Caco-2 (cell line): ENCODE measurements at regions not wholly inside any gene's neighbourhood (a gene's known extent, or its start where the extent isn't known, plus 50 kb on each side); places are given as distances from the start of the nearest gene placed in this dataset.

Experiments used
- BruUV-seq: library from RNA; stranded (reverse); fragments of 400-500 nt; replicated peaks from 2 replicates; lab custom pipeline; 2021; lab: Mats Ljungman, UMichigan
- CTCF ChIA-PET: fragments of 300-600 bp; sonication (Branson Sonifier 250); formaldehyde crosslinking; loops from one replicate; lab custom pipeline; 2022; ENCODE audit warnings: antibody characterized with exemption; lab: Charles Lee
- POLR2A ChIA-PET: fragments of 300-600 bp; sonication (Branson Sonifier 250); formaldehyde crosslinking; loops from one replicate; lab custom pipeline; 2022; ENCODE audit warnings: antibody characterized with exemption; lab: Charles Lee
- DNase-seq, 2 experiments: peaks; one replicate each; pipeline versions ENCODE4 v3.0.0 to v3.0.0-alpha.2; 2020 to 2022
- H3K27me3 ChIP-seq: replicated peaks from 2 replicates; pipeline ENCODE4 v1.6.0; 2011; ENCODE audit warnings: low read length; ENCODE audit not compliant: control insufficient read depth, insufficient read depth
- H3K36me3 ChIP-seq: 2 replicates; pipeline ENCODE4 v1.5.1; 2011; ENCODE audit warnings: low read length; ENCODE audit not compliant: control insufficient read depth, insufficient read depth
- H3K4me1 ChIP-seq: fragments of 250-450 bp; sonication (Bioruptor Pico); 2 replicates; pipeline ENCODE4 v1.5.1; 2020; ENCODE audit warnings: mild to moderate bottlenecking
- H3K4me3 ChIP-seq: 2 replicates; pipeline ENCODE4 v1.5.1; 2011; ENCODE audit warnings: low read depth, mild to moderate bottlenecking, control low read depth, low read length
- H3K9me3 ChIP-seq: fragments of 250-450 bp; sonication (Bioruptor Pico); 2 replicates; pipeline ENCODE4 v1.5.1; 2020; ENCODE audit warnings: mild to moderate bottlenecking, moderate library complexity
- H3K27ac Mint-ChIP-seq: one replicate; pipeline ENCODE4 v1.8.0; 2022; ENCODE audit warnings: mixed read lengths; ENCODE audit not compliant: unreplicated experiment
- H3K27me3 Mint-ChIP-seq: one replicate; pipeline ENCODE4 v1.8.0; 2022; ENCODE audit warnings: mixed read lengths; ENCODE audit not compliant: insufficient read depth, unreplicated experiment
- H3K36me3 Mint-ChIP-seq: one replicate; pipeline ENCODE4 v1.8.0; 2022; ENCODE audit warnings: mild to moderate bottlenecking, mixed read lengths; ENCODE audit not compliant: insufficient read depth, unreplicated experiment
- H3K4me1 Mint-ChIP-seq: one replicate; pipeline ENCODE4 v1.8.0; 2022; ENCODE audit warnings: low read depth, mixed read lengths; ENCODE audit not compliant: unreplicated experiment
- H3K4me3 Mint-ChIP-seq: one replicate; pipeline ENCODE4 v1.8.0; 2022; ENCODE audit warnings: mild to moderate bottlenecking, moderate library complexity, mixed read lengths; ENCODE audit not compliant: unreplicated experiment
- H3K9me3 Mint-ChIP-seq: one replicate; pipeline ENCODE4 v1.8.0; 2022; ENCODE audit warnings: mixed read lengths; ENCODE audit not compliant: unreplicated experiment
- intact Hi-C: fragments of 100-400 bp; cut with micrococcal nuclease; formaldehyde crosslinking; loops from one replicate; pipeline ENCODE4 v1.10.0; 2022; ENCODE audit not compliant: unreplicated experiment
- TF ChIP-seq, protein P1 (sequence below), 2 experiments: fragments of 200-600 bp in 1 of 2; IDR thresholded peaks; 1 replicate in 1 of 2; 2 replicates in 1 of 2; pipeline versions ENCODE4 v1.5.1 to v1.8.0; 2011 to 2022; ENCODE audit warnings: antibody characterized with exemption in 1 of 2, control low read depth in 1 of 2, inconsistent platforms in 1 of 2, low read depth in 1 of 2, low read length in 1 of 2, mild to moderate bottlenecking in 1 of 2, moderate library complexity in 1 of 2; ENCODE audit not compliant: insufficient read depth in 1 of 2, severe bottlenecking in 1 of 2, unreplicated experiment in 1 of 2

DNA sequence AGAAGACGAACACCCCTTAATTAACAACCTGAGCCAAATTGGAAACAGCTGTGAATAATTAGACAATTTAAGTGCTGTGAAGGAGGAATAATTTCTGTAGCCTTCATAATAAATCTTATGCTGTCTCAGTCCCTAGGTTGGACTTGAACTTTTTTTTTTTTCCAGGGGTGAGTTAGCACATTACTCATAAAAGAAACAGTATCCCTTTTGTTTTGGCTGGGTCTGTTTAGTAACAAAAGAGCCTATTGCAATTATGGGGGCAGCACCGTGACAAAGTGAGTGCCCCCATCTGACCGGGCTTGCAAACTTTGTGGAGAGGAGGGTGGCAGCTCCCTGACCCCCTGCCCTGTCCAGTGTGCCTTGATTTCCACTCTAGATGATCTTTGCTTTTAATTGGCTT, 167.4 kb downstream of the DICER1 start:
- ChIA-PET POLR2A (no interaction called here), CTCF (interaction anchor here (0.7 kb wide), 1 partner anchor 149 kb away, joined by 3 read pairs; no protein-coding TSS in a partner anchor)
- no TSS peak for BruUV-seq
- H3K4me1 Mint-ChIP-seq: no peaks in the 10 kb centered on the region
- no peaks in the 10 kb centered on the region for H3K36me3 ChIP-seq
- no peaks in the 10 kb centered on the region for H3K9me3 Mint-ChIP-seq
- H3K27ac Mint-ChIP-seq: no peak overlapping the region
- H3K9me3 ChIP-seq: no peaks in the 10 kb centered on the region
- H3K4me3 ChIP-seq: no peak overlapping the region
- no peaks in the 10 kb centered on the region for H3K4me1 ChIP-seq
- no peaks in the 10 kb centered on the region for H3K27me3 ChIP-seq
- H3K4me3 Mint-ChIP-seq: no peak overlapping the region
- TF ChIP-seq, protein P1, sequence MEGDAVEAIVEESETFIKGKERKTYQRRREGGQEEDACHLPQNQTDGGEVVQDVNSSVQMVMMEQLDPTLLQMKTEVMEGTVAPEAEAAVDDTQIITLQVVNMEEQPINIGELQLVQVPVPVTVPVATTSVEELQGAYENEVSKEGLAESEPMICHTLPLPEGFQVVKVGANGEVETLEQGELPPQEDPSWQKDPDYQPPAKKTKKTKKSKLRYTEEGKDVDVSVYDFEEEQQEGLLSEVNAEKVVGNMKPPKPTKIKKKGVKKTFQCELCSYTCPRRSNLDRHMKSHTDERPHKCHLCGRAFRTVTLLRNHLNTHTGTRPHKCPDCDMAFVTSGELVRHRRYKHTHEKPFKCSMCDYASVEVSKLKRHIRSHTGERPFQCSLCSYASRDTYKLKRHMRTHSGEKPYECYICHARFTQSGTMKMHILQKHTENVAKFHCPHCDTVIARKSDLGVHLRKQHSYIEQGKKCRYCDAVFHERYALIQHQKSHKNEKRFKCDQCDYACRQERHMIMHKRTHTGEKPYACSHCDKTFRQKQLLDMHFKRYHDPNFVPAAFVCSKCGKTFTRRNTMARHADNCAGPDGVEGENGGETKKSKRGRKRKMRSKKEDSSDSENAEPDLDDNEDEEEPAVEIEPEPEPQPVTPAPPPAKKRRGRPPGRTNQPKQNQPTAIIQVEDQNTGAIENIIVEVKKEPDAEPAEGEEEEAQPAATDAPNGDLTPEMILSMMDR (IDR thresholded peaks at IDR 0.05; ENCODE audit: insufficient read depth in 1 of 2, low read depth in 1 of 2, low read length in 1 of 2, severe bottlenecking in 1 of 2, unreplicated experiment in 1 of 2): no peak
- no peak for DNase-seq
- peaks cover 14% of the 10 kb centered on the region for H3K27me3 Mint-ChIP-seq
- intact Hi-C loops: no loop called here
- no peaks in the 10 kb centered on the region for H3K36me3 Mint-ChIP-seq

DNA sequence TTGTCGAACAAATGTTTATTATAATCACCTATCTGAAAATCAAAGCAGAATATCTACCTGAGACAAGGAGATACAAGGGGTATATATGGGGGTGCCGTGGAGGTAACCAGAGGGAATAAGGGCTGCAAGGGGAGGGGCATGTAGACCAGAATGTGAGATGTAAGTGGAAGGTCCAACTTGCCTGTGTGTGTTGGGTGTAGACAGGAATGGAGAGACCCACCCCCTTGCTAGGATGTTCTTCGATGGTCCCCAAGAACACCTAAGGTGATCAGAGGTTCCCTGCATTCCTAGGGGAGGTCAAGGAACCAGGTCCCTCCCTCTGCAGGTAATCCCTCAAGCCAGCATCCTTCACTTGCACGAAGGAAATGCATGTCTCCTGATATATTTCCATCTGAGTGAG, 167.9 kb downstream of the DICER1 start:
- Histone ChIP-seq H3K27me3 (no peaks in the 10 kb centered on the region), H3K4me3 (no peak overlapping the region), H3K4me1 (no peaks in the 10 kb centered on the region), H3K36me3 (no peaks in the 10 kb centered on the region), H3K9me3 (no peaks in the 10 kb centered on the region)
- intact Hi-C loops: no loop called here
- no peak for DNase-seq
- Mint-ChIP-seq H3K36me3 (no peaks in the 10 kb centered on the region), H3K4me1 (no peaks in the 10 kb centered on the region), H3K27ac (no peak overlapping the region), H3K4me3 (no peak overlapping the region), H3K27me3 (peaks cover 14% of the 10 kb centered on the region), H3K9me3 (no peaks in the 10 kb centered on the region)
- CTCF ChIA-PET: interaction anchor here (0.7 kb wide), 1 partner anchor 149 kb away, joined by 3 read pairs; no protein-coding TSS in a partner anchor
- BruUV-seq: no TSS peak
- POLR2A ChIA-PET: no interaction called here
- TF ChIP-seq, protein P1 (IDR thresholded peaks at IDR 0.05; ENCODE audit: insufficient read depth in 1 of 2, low read depth in 1 of 2, low read length in 1 of 2, severe bottlenecking in 1 of 2, unreplicated experiment in 1 of 2): no peak

DNA sequence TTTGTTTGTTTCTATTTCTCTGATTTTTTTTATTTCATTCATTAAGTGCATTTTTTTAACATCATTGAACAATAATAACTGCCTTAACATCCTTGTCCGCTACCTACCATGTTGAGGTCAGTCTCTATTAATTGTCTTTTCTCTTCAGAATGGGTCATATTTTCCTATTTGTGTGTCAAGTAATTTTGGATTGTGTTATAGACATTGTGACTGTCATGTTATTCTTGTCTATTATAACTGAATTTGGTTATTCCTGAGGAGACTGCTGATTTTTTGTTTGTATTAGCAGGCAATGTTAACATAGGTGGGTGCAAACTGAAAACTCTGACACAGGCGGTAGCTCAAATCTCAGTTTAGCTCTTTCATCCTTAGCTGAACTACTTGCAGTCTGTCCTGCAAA, 169.9 kb downstream of the DICER1 start:
- Histone ChIP-seq H3K27me3 (no peaks in the 10 kb centered on the region), H3K9me3 (no peaks in the 10 kb centered on the region), H3K36me3 (no peaks in the 10 kb centered on the region), H3K4me3 (no peak overlapping the region), H3K4me1 (no peaks in the 10 kb centered on the region)
- intact Hi-C loops: no loop called here
- no peaks in the 10 kb centered on the region for H3K9me3 Mint-ChIP-seq
- H3K27me3 Mint-ChIP-seq: peaks cover 19% of the 10 kb centered on the region
- H3K4me1 Mint-ChIP-seq: no peaks in the 10 kb centered on the region
- no peaks in the 10 kb centered on the region for H3K36me3 Mint-ChIP-seq
- POLR2A ChIA-PET: no interaction called here
- TF ChIP-seq, protein P1 (IDR thresholded peaks at IDR 0.05; ENCODE audit: insufficient read depth in 1 of 2, low read depth in 1 of 2, low read length in 1 of 2, severe bottlenecking in 1 of 2, unreplicated experiment in 1 of 2): no peak
- no peak overlapping the region for H3K4me3 Mint-ChIP-seq
- CTCF ChIA-PET: no interaction called here
- no peak overlapping the region for H3K27ac Mint-ChIP-seq
- no TSS peak for BruUV-seq
- no peak for DNase-seq
